ENCODE measurements at regions not wholly inside any gene's neighbourhood (a gene's known extent, or its start where the extent isn't known, plus 50 kb on each side); places are given as distances from the start of the nearest gene placed in this dataset.
"Not testable (repeated sequence)": the region's sequence is repeated elsewhere in the genome, so short reads cannot be mapped to it uniquely, and the experiment has no call there.

GRCh38 chr1:5738911-5739462 is 253.2 kb downstream of the NPHP4 start:
- H3K27me3 ChIP-seq: peaks cover 3% of the 10 kb centered on the region
- no peak for DNase-seq
- H3K4me3 ChIP-seq: no peak overlapping the region
- no peaks in the 10 kb centered on the region for H3K4me1 ChIP-seq
- no peaks in the 10 kb centered on the region for H3K36me3 ChIP-seq
- H3K9me3 ChIP-seq (replicated peaks): no peaks in the 10 kb centered on the region
- H3K27ac ChIP-seq: no peak overlapping the region

GRCh38 chr1:5737081-5737480 is 255.1 kb downstream of the NPHP4 start:
- H3K9me3 ChIP-seq (replicated peaks): no peaks in the 10 kb centered on the region
- no peaks in the 10 kb centered on the region for H3K36me3 ChIP-seq
- no peak overlapping the region for H3K4me3 ChIP-seq
- H3K27ac ChIP-seq: no peak overlapping the region
- peaks cover 5% of the 10 kb centered on the region for H3K27me3 ChIP-seq
- no peaks in the 10 kb centered on the region for H3K4me1 ChIP-seq
- DNase-seq: no peak

- H3K4me1 ChIP-seq: no peaks in the 10 kb centered on the region
- H3K4me3 ChIP-seq: no peak overlapping the region
- H3K27me3 ChIP-seq: peaks cover 11% of the 10 kb centered on the region
- no peak for DNase-seq
- H3K36me3 ChIP-seq: no peaks in the 10 kb centered on the region
- H3K27ac ChIP-seq: no peak overlapping the region
- H3K9me3 ChIP-seq (replicated peaks): no peaks in the 10 kb centered on the region
Measured at GRCh38 chr1:5734996-5735395, 257.2 kb downstream of the NPHP4 start.

GRCh38 chr1:5734414-5734813 is 257.8 kb downstream of the NPHP4 start:
- Histone ChIP-seq H3K27ac (no peak overlapping the region), H3K4me3 (no peak overlapping the region), H3K4me1 (no peaks in the 10 kb centered on the region), H3K9me3 (replicated peaks) (no peaks in the 10 kb centered on the region), H3K27me3 (peaks cover 17% of the 10 kb centered on the region), H3K36me3 (no peaks in the 10 kb centered on the region)
- no peak for DNase-seq

GRCh38 chr1:5733596-5733995 is 258.6 kb downstream of the NPHP4 start:
- no peak overlapping the region for H3K4me3 ChIP-seq

GRCh38 chr1:5731110-5731423 is 261.2 kb downstream of the NPHP4 start:
- Histone ChIP-seq H3K4me3 (no peak overlapping the region), H3K9me3 (replicated peaks) (no peaks in the 10 kb centered on the region), H3K27me3 (peaks cover 30% of the 10 kb centered on the region), H3K36me3 (no peaks in the 10 kb centered on the region), H3K4me1 (no peaks in the 10 kb centered on the region), H3K27ac (no peak overlapping the region)
- no peak for DNase-seq

More at GRCh38 chr1:5733596-5733995, 258.6 kb downstream of the NPHP4 start:
- Histone ChIP-seq H3K36me3 (no peaks in the 10 kb centered on the region), H3K4me1 (no peaks in the 10 kb centered on the region), H3K27me3 (peaks cover 21% of the 10 kb centered on the region), H3K27ac (no peak overlapping the region), H3K9me3 (replicated peaks) (no peaks in the 10 kb centered on the region)
- DNase-seq: no peak

GRCh38 chr1:5730272-5731109 is 261.7 kb downstream of the NPHP4 start:
- H3K4me3 ChIP-seq: no peak overlapping the region
- H3K9me3 ChIP-seq (replicated peaks): no peaks in the 10 kb centered on the region
- DNase-seq: no peak
- no peaks in the 10 kb centered on the region for H3K36me3 ChIP-seq
- no peaks in the 10 kb centered on the region for H3K4me1 ChIP-seq
- peaks cover 30% of the 10 kb centered on the region for H3K27me3 ChIP-seq
- no peak overlapping the region for H3K27ac ChIP-seq

GRCh38 chr1:5729636-5730145 is 262.5 kb downstream of the NPHP4 start:
- no peak overlapping the region for H3K27ac ChIP-seq
- DNase-seq: no peak
- no peaks in the 10 kb centered on the region for H3K9me3 ChIP-seq (replicated peaks)
- H3K4me3 ChIP-seq: no peak overlapping the region
- peaks cover 30% of the 10 kb centered on the region for H3K27me3 ChIP-seq
- H3K4me1 ChIP-seq: no peaks in the 10 kb centered on the region
- H3K36me3 ChIP-seq: no peaks in the 10 kb centered on the region

GRCh38 chr1:5728663-5729355 is 263.4 kb downstream of the NPHP4 start:
- DNase-seq: no peak
- Histone ChIP-seq H3K9me3 (replicated peaks) (no peaks in the 10 kb centered on the region), H3K27ac (no peak overlapping the region), H3K27me3 (peaks cover 26% of the 10 kb centered on the region), H3K4me3 (no peak overlapping the region), H3K36me3 (no peaks in the 10 kb centered on the region), H3K4me1 (no peaks in the 10 kb centered on the region)

GRCh38 chr1:5727871-5728643 is 264.2 kb downstream of the NPHP4 start:
- Histone ChIP-seq H3K27me3 (peaks cover 25% of the 10 kb centered on the region), H3K36me3 (no peaks in the 10 kb centered on the region), H3K9me3 (replicated peaks) (no peaks in the 10 kb centered on the region), H3K4me1 (no peaks in the 10 kb centered on the region), H3K4me3 (no peak overlapping the region), H3K27ac (no peak overlapping the region)
- DNase-seq: no peak

GRCh38 chr1:5727191-5727590 is 265.0 kb downstream of the NPHP4 start:
- Histone ChIP-seq H3K4me1 (no peaks in the 10 kb centered on the region), H3K27me3 (peaks cover 25% of the 10 kb centered on the region), H3K9me3 (replicated peaks) (no peaks in the 10 kb centered on the region), H3K4me3 (no peak overlapping the region), H3K36me3 (no peaks in the 10 kb centered on the region), H3K27ac (no peak overlapping the region)
- no peak for DNase-seq

GRCh38 chr1:5726586-5727184 is 265.5 kb downstream of the NPHP4 start:
- H3K27ac ChIP-seq; H3K36me3 ChIP-seq; DNase-seq; H3K4me1 ChIP-seq; H3K9me3 ChIP-seq (replicated peaks); H3K4me3 ChIP-seq: not testable (repeated sequence)
- H3K27me3 ChIP-seq: peaks cover 25% of the 10 kb centered on the region

- Histone ChIP-seq H3K4me1 (no peaks in the 10 kb centered on the region), H3K9me3 (replicated peaks) (no peaks in the 10 kb centered on the region), H3K27ac (no peak overlapping the region), H3K27me3 (peaks cover 25% of the 10 kb centered on the region), H3K4me3 (no peak overlapping the region), H3K36me3 (no peaks in the 10 kb centered on the region)
- no peak for DNase-seq
Measured at GRCh38 chr1:5725855-5726585, 266.2 kb downstream of the NPHP4 start.

GRCh38 chr1:5725406-5725805 is 266.8 kb downstream of the NPHP4 start:
- no peak overlapping the region for H3K27ac ChIP-seq
- H3K4me3 ChIP-seq: no peak overlapping the region
- no peaks in the 10 kb centered on the region for H3K4me1 ChIP-seq
- H3K27me3 ChIP-seq: peaks cover 28% of the 10 kb centered on the region
- no peaks in the 10 kb centered on the region for H3K36me3 ChIP-seq
- no peaks in the 10 kb centered on the region for H3K9me3 ChIP-seq (replicated peaks)
- no peak for DNase-seq
